ENCODE measurements at regions not wholly inside any gene's neighbourhood (a gene's known extent, or its start where the extent isn't known, plus 50 kb on each side); places are given as distances from the start of the nearest gene placed in this dataset.
"Not testable (repeated sequence)": the region's sequence is repeated elsewhere in the genome, so short reads cannot be mapped to it uniquely, and the experiment has no call there.

DNA sequence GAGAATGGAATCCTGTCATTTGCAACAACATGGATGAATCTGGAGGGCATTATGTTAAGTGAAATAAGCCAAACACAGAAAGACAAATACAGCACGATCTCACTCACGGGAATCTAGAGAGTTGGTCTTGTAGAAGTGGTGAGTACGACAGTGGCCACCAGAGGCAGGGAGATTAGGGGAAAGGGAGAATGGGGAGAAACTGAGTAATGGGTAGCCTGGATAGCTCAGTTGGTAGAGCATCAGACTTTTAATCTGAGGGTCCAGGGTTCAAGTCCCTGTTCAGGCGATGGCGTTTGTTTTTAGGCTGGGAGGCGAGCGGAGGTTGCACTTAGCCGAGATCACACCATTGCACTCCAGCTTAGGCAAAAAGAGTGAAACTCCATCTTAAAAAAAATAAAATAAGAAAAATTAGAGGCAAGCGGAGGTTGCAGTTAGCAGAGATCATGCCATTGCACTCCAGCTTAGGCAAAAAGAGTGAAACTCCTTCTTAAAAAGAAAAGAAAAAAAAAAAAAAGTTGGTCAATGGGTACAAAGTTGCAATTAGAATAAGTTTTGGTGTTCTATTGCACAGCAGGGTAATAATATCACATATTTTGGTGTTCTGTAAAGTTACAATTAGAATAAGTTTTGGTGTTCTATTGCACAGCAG, 95.7 kb upstream of the UBASH3B start:
- peaks cover 0 to 1% (median 0%) of the 10 kb centered on the region in 8 donors for H3K9me3 Mint-ChIP-seq
- peaks cover 0 to 4% (median 0%) of the 10 kb centered on the region in 4 donors for H3K4me1 Mint-ChIP-seq
- ChIA-PET CTCF (ENCODE audit: partially characterized antibody) (interaction anchor here (1.3 kb wide), 1 partner anchor 905 kb away, joined by 4 read pairs; no protein-coding TSS in a partner anchor), POLR2A (ENCODE audit: partially characterized antibody) (no interaction called here)
- H3K9me3 ChIP-seq (ENCODE audit: control insufficient read depth in 1 of 2, low read length in 2 of 2) = no peaks in the 10 kb centered on the region
- H3K4me1 ChIP-seq (ENCODE audit: insufficient read depth, low read length) = no peaks in the 10 kb centered on the region
- intact Hi-C loops (cut with micrococcal nuclease) = no loop called here
- H3K36me3 ChIP-seq (ENCODE audit: insufficient read depth, low read length) = no peaks in the 10 kb centered on the region
- H3K36me3 Mint-ChIP-seq = no peaks in the 10 kb centered on the region
- no peak overlapping the region for H3K27ac ChIP-seq (ENCODE audit: low read depth, low read length)
- no peak overlapping the region for H3K27ac Mint-ChIP-seq
- DNase-seq = no peak
- no peaks in the 10 kb centered on the region for H3K27me3 ChIP-seq (ENCODE audit: insufficient read depth, low read length)
- H3K27me3 Mint-ChIP-seq = peaks cover 23 to 24% of the 10 kb centered on the region in 2 donors
- no peak overlapping the region for H3K4me3 Mint-ChIP-seq
- H3K4me3 ChIP-seq (ENCODE audit: low read length in 2 of 2) = no peak overlapping the region

GRCh38 chr11:122559218-122559617, 96.3 kb upstream of the UBASH3B start:
- H3K27me3 ChIP-seq (ENCODE audit: insufficient read depth, low read length); H3K36me3 ChIP-seq (ENCODE audit: insufficient read depth, low read length); H3K27ac Mint-ChIP-seq; H3K9me3 Mint-ChIP-seq; intact Hi-C loops (cut with micrococcal nuclease); H3K9me3 ChIP-seq (ENCODE audit: control insufficient read depth in 1 of 2, low read length in 2 of 2); H3K4me3 ChIP-seq (ENCODE audit: low read length in 2 of 2); H3K4me1 Mint-ChIP-seq; POLR2A ChIA-PET (ENCODE audit: partially characterized antibody); H3K4me3 Mint-ChIP-seq; H3K27ac ChIP-seq (ENCODE audit: low read depth, low read length); DNase-seq; H3K36me3 Mint-ChIP-seq; H3K4me1 ChIP-seq (ENCODE audit: insufficient read depth, low read length): not testable (repeated sequence)
- H3K27me3 Mint-ChIP-seq = peaks cover 23 to 24% of the 10 kb centered on the region in 2 donors
- CTCF ChIA-PET (ENCODE audit: partially characterized antibody) = interaction anchor here (1.3 kb wide), 1 partner anchor 904 kb away, joined by 4 read pairs; no protein-coding TSS in a partner anchor

DNA sequence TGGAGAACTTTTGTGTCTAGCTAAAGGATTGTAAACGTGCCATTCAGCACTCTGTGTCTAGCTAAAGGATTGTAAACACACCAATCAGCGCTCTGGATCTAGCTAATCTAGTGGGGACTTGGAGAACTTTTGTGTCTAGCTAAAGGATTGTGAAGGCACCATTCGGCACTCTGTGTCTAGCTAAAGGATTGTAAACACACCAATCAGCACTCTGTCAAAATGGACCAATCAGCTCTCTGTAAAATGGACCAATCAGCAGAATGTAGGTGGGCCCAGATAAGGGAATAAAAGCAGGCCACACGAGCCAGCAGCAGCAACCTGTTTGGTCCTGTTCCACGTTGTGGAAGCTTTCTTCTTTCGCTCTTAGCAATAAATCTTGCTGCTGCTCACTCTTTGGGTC, 98.4 kb upstream of the UBASH3B start:
- H3K4me3 Mint-ChIP-seq = peak overlapping the region in 2 of 8 donors; percentile 7 to 57
- DNase-seq; H3K9me3 ChIP-seq (ENCODE audit: control insufficient read depth in 1 of 2, low read length in 2 of 2); H3K27ac Mint-ChIP-seq; H3K36me3 Mint-ChIP-seq; H3K4me3 ChIP-seq (ENCODE audit: low read length in 2 of 2); H3K4me1 ChIP-seq (ENCODE audit: insufficient read depth, low read length); H3K9me3 Mint-ChIP-seq; H3K27me3 ChIP-seq (ENCODE audit: insufficient read depth, low read length); H3K36me3 ChIP-seq (ENCODE audit: insufficient read depth, low read length); H3K4me1 Mint-ChIP-seq; POLR2A ChIA-PET (ENCODE audit: partially characterized antibody); H3K27ac ChIP-seq (ENCODE audit: low read depth, low read length); intact Hi-C loops (cut with micrococcal nuclease): not testable (repeated sequence)
- CTCF ChIA-PET (ENCODE audit: partially characterized antibody) = interaction anchor here (0.8 to 2.2 kb wide), 7 partner anchors 11 to 903 kb away, joined by 3 to 10 read pairs (median 4); no protein-coding TSS in a partner anchor
- peaks cover 16 to 19% of the 10 kb centered on the region in 2 donors for H3K27me3 Mint-ChIP-seq

GRCh38 chr11:122556605-122557004, 98.9 kb upstream of the UBASH3B start:
- Histone ChIP-seq H3K27ac (ENCODE audit: low read depth, low read length) (no peak overlapping the region), H3K9me3 (ENCODE audit: control insufficient read depth in 1 of 2, low read length in 2 of 2) (no peaks in the 10 kb centered on the region), H3K4me1 (ENCODE audit: insufficient read depth, low read length) (no peaks in the 10 kb centered on the region), H3K36me3 (ENCODE audit: insufficient read depth, low read length) (no peaks in the 10 kb centered on the region), H3K27me3 (ENCODE audit: insufficient read depth, low read length) (no peaks in the 10 kb centered on the region), H3K4me3 (ENCODE audit: low read length in 2 of 2) (no peak overlapping the region)
- H3K36me3 Mint-ChIP-seq = no peaks in the 10 kb centered on the region
- ChIA-PET POLR2A (ENCODE audit: partially characterized antibody) (no interaction called here), CTCF (ENCODE audit: partially characterized antibody) (interaction anchor here (0.8 to 2.2 kb wide), 7 partner anchors 11 to 902 kb away, joined by 3 to 10 read pairs (median 4); no protein-coding TSS in a partner anchor)
- peak in 2 of 5 donors; percentile 4 to 12 for DNase-seq
- H3K4me3 Mint-ChIP-seq = peak overlapping the region in 2 of 8 donors; percentile 8 to 13
- H3K4me1 Mint-ChIP-seq = peaks cover 0 to 4% (median 0%) of the 10 kb centered on the region in 4 donors
- H3K27me3 Mint-ChIP-seq = peaks cover 16 to 19% of the 10 kb centered on the region in 2 donors
- H3K9me3 Mint-ChIP-seq = no peaks in the 10 kb centered on the region
- intact Hi-C loops (cut with micrococcal nuclease) = no loop called here
- H3K27ac Mint-ChIP-seq = no peak overlapping the region

DNA sequence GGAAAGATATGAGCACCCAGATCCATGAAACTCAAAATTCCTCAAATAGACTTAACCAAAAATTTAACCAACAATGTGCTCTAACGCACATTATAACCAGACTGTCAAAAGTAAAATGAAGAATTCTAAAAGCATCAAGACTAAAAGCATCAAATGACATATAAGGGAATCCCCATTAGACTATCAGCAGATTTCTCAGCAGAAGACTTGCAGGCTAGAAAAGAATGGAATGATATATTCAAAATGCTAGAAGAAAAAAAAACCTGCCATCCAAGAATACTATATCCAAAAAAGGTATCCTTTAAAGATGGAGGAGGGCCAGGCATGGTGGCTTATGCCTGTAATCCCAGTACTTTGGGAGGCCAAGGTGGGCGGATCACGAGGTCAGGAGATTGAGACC, 117.5 kb upstream of the UBASH3B start:
- ChIA-PET POLR2A (ENCODE audit: partially characterized antibody) (no interaction called here), CTCF (ENCODE audit: partially characterized antibody) (no interaction called here)
- no peaks in the 10 kb centered on the region for H3K4me1 Mint-ChIP-seq
- intact Hi-C loops (cut with micrococcal nuclease) = no loop called here
- no peak overlapping the region for H3K27ac Mint-ChIP-seq
- peaks cover 7 to 11% of the 10 kb centered on the region in 2 donors for H3K27me3 Mint-ChIP-seq
- H3K27ac ChIP-seq (ENCODE audit: low read depth, low read length) = no peak overlapping the region
- no peaks in the 10 kb centered on the region for H3K27me3 ChIP-seq (ENCODE audit: insufficient read depth, low read length)
- no peak overlapping the region for H3K4me3 Mint-ChIP-seq
- peaks cover 0 to 62% (median 46%) of the 10 kb centered on the region in 8 donors for H3K9me3 Mint-ChIP-seq
- H3K4me3 ChIP-seq (ENCODE audit: low read length in 2 of 2) = no peak overlapping the region
- no peaks in the 10 kb centered on the region for H3K4me1 ChIP-seq (ENCODE audit: insufficient read depth, low read length)
- H3K36me3 Mint-ChIP-seq = peaks cover 3% of the 10 kb centered on the region in 2 donors
- peaks cover 0 to 3% of the 10 kb centered on the region in 2 donors for H3K9me3 ChIP-seq (ENCODE audit: control insufficient read depth in 1 of 2, low read length in 2 of 2)
- no peak for DNase-seq
- no peaks in the 10 kb centered on the region for H3K36me3 ChIP-seq (ENCODE audit: insufficient read depth, low read length)

- POLR2A ChIA-PET (ENCODE audit: partially characterized antibody) = no interaction called here
- peaks cover 18 to 25% of the 10 kb centered on the region in 2 donors for H3K27me3 Mint-ChIP-seq
Measured at GRCh38 chr11:122524898-122525297, 130.6 kb upstream of the UBASH3B start.

GRCh38 chr11:122523846-122524805, 131.4 kb upstream of the UBASH3B start:
- POLR2A ChIA-PET (ENCODE audit: partially characterized antibody) = no interaction called here
- Histone ChIP-seq H3K27me3 (ENCODE audit: insufficient read depth, low read length) (no peaks in the 10 kb centered on the region), H3K4me1 (ENCODE audit: insufficient read depth, low read length) (no peaks in the 10 kb centered on the region), H3K9me3 (ENCODE audit: control insufficient read depth in 1 of 2, low read length in 2 of 2) (no peaks in the 10 kb centered on the region), H3K36me3 (ENCODE audit: insufficient read depth, low read length) (no peaks in the 10 kb centered on the region), H3K4me3 (ENCODE audit: low read length in 2 of 2) (no peak overlapping the region), H3K27ac (ENCODE audit: low read depth, low read length) (no peak overlapping the region)
- no peak for DNase-seq
- no peak overlapping the region for H3K27ac Mint-ChIP-seq
- CTCF ChIA-PET (ENCODE audit: partially characterized antibody) = no interaction called here
- H3K4me1 Mint-ChIP-seq = peaks cover 0 to 4% (median under 1%) of the 10 kb centered on the region in 4 donors
- H3K36me3 Mint-ChIP-seq = no peaks in the 10 kb centered on the region
- H3K4me3 Mint-ChIP-seq = no peak overlapping the region
- intact Hi-C loops (cut with micrococcal nuclease) = no loop called here
- peaks cover 18 to 22% of the 10 kb centered on the region in 2 donors for H3K27me3 Mint-ChIP-seq
- H3K9me3 Mint-ChIP-seq = peaks cover 0 to 3% (median 0%) of the 10 kb centered on the region in 8 donors

More at GRCh38 chr11:122524898-122525297, 130.6 kb upstream of the UBASH3B start:
- Mint-ChIP-seq H3K9me3 (peaks cover 0 to 3% (median 0%) of the 10 kb centered on the region in 8 donors), H3K4me3 (no peak overlapping the region), H3K27ac (no peak overlapping the region), H3K4me1 (peaks cover 0 to 4% (median under 1%) of the 10 kb centered on the region in 4 donors), H3K36me3 (no peaks in the 10 kb centered on the region)
- CTCF ChIA-PET (ENCODE audit: partially characterized antibody) = no interaction called here
- Histone ChIP-seq H3K4me1 (ENCODE audit: insufficient read depth, low read length) (no peaks in the 10 kb centered on the region), H3K27me3 (ENCODE audit: insufficient read depth, low read length) (no peaks in the 10 kb centered on the region), H3K27ac (ENCODE audit: low read depth, low read length) (no peak overlapping the region), H3K4me3 (ENCODE audit: low read length in 2 of 2) (no peak overlapping the region), H3K9me3 (ENCODE audit: control insufficient read depth in 1 of 2, low read length in 2 of 2) (no peaks in the 10 kb centered on the region), H3K36me3 (ENCODE audit: insufficient read depth, low read length) (no peaks in the 10 kb centered on the region)
- intact Hi-C loops (cut with micrococcal nuclease) = no loop called here
- no peak for DNase-seq
